HG03520 (cell line): ENCODE measurements at regions not wholly inside any gene's neighbourhood (a gene's known extent, or its start where the extent isn't known, plus 50 kb on each side); places are given as distances from the start of the nearest gene placed in this dataset.
"Not testable (repeated sequence)": the region's sequence is repeated elsewhere in the genome, so short reads cannot be mapped to it uniquely, and the experiment has no call there.

ENCODE experiments used
- ATAC-seq: cut with Tn5 transposase; IDR thresholded peaks from one replicate; pipeline ENCODE4 v1.9.1; 2021; ENCODE audit warnings: mild to moderate bottlenecking, moderate library complexity; ENCODE audit not compliant: unreplicated experiment

DNA sequence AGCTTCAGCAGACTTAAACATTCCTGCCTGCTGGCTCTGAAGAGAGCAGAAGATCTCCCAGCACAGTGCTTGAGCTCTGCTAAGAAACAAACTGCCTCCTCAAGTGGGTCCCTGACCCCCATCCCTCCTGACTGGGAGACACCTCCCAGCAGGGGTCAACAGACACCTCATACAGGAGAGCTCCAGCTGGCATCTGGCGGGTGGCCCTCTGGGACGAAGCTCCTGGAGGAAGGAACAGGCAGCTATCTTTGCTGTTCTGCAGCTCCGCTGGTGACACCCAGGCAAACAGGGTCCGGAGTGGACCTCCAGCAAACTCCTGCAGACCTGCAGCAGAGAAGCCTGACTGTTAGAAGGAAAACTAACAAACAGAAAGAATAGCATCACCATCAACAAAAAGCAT lies 139.3 kb downstream of the ATXN7L3B start:
- not testable (repeated sequence) for ATAC-seq

DNA sequence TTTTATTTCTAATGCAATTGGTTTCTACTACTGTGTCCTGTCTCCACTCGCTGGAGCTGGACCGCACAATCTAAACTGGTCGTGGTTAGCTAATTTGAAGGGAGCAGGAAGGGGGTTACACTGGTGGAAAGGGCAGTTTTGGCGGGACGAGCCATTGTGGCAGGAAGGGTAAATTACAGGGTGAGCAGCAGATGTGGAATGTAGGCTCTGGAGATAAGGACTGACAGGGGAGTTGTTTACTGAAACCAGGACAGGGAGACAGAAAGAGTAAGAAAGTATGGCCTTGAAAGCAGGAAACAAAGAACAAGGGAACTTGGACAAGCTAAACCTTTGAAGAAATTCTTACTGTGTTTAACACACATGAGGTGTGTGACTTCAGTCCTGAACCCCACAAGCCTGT lies 147.8 kb downstream of the ATXN7L3B start:
- no peak for ATAC-seq

DNA sequence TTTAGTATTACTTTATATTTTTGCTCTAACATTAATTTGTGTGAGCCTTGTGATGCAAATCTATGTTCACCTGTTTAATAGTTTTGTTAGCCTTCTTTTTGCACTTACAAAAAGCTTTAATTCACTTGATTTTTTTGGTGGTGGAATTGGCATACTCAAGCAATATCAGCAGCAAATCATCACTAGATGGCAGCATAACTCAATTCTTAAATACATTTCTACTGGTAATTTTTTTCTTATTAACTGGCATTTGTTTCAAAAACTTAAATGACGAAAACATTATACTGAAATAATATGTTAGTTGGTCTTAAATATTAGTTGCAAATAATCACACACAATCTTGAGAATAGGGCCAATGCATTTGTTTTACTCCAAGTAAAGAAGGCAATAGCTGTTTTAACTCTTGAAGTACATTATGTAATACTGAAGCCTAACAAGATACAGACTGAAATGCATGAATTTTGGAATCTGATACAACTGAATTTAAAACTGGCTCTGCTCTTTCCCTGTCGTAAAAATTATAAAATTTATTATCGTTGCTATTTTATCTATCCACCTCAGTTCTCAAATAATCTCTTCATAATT lies 151.5 kb downstream of the ATXN7L3B start:
- ATAC-seq: no peak

DNA sequence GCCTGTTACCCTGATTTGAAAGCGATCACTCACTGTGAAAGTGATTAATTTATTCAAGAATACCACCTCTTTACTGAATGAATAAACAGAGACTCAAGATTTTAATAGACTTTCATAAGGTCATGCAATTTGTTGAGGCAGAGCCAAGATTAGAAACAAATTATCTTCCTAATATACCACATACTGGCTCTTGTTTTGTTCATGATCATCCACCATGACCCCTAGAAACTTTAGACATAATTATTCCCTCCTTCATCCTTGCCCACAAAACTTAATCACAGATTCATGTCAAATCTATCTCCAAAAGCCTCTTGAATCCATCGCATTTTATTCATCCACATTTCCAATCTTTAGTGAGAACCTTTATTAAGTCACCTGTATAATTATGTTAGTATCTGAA lies 152.3 kb downstream of the ATXN7L3B start:
- no peak for ATAC-seq

DNA sequence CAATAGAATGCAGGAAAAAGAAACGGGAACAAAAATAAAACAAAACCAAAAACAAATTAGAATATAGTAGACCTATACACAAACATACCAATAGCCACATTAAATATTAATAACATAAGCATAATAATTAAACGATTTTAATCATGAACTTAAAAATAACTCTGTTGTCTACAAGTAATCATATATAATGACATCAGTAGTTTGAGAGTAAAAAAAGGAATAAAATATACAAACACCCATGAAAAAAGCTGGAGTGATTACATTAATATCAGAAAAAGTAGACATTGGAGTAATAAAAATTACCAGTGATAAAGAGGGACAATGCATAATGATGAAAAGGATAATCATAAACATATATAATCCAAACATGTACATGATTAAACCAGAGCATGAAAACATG lies 181.8 kb downstream of the ATXN7L3B start:
- no peak for ATAC-seq

DNA sequence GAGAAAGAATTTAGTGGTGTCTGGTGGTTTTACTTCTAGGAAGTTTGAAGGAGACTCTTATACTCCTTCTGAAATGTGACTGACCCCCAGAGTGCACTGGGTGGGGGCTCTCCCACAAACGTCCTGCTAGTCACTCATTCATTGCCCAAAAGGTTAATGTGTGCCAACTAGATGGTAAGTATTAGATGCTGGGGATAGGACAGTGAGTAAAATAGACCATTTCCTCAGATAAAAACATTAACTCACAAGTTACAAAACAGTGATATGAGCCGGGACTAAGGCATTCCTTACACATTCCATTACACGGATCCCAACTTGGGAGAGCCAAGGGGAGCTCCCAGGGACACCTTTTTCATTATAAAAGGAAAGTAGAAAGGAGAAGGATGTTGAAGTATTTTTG lies 185.1 kb downstream of the ATXN7L3B start:
- no peak for ATAC-seq

DNA sequence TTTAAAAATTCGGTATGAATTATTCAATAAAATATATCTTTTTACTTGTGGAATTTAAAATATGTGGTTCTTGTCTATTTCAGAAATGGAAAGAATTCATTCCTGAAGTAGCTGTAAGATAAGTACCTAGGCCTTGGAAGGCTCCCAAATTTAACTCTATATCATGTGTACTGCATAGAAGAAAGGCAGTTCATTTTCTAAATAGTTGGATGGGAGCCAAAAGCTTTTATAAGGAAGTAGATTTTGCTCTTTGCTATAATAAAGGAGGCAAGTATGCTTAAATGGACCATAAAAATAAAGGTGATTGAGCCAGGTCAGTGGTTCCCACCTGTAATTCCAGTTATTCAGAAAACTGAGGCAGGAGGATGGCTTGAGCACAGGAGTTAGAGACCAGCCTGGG lies 187.5 kb downstream of the ATXN7L3B start:
- ATAC-seq: no peak

DNA sequence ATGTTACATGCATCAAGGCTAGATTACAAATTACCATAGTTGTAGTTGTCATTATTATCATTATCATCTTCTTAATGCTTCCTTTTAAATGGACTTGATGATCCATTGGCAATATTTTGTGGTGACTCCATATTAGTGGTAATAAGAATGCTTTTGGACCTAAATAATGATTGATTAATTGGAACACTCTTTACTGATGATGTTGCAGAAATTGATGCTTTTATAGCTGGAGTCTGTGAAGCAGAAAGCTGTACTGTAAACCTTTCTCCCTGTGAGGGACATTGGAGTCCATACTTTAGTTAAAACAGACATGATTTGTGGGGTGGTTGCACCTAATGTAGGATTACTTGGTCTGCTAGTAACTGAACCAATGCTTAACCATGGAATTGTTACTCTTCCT lies 190.4 kb downstream of the ATXN7L3B start:
- no peak for ATAC-seq

DNA sequence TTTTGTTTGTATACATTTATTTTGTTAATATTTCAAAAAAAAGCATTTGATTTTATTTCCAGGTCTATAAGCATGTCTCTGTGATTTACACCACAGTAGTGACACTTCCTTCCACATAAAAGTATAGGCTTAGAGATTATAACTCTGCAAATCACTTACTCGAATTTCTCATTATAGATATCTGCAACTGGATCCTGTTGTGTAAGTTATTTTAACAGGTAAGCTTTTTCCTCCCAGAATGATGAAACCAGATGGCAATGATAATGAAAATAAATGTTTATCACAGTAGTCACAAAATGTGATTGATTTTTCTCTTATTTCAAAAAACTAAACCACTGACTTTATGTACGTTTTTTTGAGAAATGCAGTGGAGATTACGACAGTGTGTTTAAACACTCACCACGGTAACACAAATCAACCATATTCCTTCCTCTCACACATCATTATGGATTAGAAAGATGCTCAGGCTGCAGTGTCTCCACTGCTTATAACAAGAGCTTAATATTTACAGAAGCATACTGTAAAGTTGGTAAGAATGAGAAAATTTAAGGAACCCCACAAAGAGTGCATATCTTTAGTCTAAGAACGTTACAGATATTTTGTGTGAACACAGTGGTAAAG lies 194.6 kb downstream of the ATXN7L3B start:
- no peak for ATAC-seq

DNA sequence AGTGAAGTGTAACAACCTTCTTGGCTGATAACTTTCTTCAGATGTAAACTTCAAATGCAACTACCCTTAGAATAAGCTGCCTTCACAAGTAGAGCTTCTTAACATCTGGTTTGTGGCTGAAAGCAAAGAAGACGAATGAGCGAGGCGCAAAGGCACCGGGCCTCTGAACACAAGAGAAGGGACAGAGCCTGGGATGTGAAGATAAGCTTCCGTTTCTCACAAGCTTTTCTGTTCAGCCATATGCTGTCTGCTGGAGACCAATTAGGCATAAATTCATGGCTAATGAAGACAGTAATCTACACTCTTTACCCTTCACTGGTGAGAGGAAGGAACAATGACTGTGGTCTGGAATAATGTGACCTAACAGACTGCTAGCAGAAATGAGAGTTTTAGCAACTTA lies 195.2 kb downstream of the ATXN7L3B start:
- ATAC-seq: no peak

DNA sequence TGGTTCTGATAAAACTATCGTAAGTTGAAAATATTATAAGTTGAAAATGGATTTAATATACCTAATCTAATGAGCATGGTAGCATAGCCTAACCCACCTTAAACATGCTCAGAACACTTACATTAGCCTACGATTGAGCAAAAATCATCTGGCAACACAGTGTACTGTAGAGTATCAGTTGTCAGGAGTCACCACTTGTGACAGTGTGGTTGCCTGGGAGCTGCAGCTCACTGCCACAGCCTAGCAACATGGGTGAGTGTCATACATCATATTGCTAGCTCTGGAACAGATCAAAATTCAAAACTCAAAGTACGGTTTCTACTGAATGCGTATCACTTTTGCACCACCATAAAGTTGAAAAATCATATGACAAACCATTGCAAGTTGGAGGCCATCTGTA lies 203.5 kb downstream of the ATXN7L3B start:
- ATAC-seq: no peak

DNA sequence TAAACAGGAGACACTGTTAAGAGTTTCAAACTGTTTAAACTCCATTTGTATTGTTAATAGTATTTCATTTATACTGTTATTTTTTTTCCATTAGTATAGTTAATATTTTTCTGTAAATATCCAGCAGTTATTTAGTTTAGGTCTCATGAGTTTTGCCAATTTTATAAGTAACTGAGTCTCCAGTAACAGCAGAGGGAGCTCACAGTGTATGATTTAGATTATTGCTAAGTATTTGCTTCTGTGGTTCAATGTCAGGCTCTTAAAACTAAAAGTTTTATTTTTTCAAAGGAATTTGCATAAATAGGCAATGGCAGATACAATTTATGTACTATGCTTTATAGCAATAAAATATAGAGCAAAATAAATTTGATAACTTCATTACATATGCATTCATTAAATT lies 209.7 kb downstream of the ATXN7L3B start:
- no peak for ATAC-seq

DNA sequence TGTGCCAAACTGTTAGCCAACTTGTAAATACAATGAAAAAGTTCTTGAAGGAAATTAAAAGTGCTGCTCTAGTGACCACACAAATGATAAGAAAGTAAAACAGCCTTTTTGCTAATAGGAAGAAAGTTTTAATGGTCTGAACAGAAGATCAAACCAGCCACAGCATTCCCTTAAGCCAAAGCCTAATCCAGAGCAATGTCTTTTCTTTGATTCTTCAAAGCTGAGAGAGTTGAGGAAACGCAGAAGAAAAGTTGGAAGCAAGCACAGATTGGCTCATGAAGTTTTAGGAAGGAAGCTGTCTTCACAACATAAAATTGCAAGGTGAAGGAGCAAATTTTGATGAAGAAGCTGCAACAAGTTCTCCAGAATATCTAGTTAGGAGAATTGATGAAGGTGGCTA lies 213.8 kb downstream of the ATXN7L3B start:
- ATAC-seq: no peak

DNA sequence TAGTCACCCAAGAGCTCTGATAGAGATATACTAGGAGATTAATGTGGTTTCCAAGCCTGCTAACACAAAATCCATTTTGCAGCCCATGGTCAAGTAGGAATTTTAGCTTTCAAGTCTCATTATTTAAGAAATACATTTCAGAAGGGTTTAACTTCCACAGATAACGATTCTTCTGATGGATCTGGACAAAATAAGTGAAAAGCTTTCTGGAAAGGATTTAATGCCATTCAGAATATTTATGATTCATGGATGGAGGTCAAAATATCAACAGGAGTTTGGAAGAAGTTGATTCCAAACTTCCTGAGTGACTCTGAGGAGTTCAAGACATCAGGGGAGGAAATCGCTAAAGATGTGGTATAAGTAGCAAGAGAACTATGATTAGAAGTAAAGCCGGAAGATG lies 214.6 kb downstream of the ATXN7L3B start:
- no peak for ATAC-seq

DNA sequence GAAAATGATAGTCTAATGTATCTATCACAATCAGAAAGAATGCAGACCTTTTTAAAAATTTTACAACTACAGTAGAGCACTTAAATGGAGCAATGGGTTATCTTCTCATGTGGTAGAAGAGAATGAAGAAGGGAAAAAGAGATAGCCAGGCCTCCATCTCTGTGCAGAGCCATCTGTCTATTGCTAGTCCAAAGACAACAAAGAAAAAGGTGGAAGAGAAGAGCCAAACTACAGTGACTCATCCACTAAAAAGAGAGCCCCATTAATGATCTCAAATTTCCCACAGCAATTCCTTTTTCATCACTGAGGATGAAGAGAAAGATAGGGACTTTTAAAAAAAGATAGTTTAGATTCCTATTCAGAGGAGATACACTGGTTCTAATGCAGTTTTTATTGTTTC lies 232.9 kb downstream of the ATXN7L3B start:
- ATAC-seq: no peak

DNA sequence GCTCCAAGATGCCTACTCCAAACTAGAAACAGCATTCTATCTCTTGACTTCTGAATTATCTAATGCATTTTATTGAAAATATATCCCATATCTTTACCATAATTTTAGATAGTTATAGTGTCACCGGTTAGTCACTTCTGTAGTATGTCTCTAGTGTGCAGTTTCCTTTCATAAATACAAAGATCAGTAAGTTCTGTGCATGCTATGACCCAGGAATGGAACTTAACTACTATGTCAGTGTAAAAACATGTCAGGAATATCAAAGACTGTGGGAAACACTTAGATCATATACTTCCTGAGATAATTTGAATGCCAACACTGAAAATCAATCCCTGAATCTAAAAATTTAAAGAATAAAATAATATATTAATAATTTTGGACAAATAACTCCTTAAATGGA lies 237.6 kb downstream of the ATXN7L3B start:
- ATAC-seq: no peak

DNA sequence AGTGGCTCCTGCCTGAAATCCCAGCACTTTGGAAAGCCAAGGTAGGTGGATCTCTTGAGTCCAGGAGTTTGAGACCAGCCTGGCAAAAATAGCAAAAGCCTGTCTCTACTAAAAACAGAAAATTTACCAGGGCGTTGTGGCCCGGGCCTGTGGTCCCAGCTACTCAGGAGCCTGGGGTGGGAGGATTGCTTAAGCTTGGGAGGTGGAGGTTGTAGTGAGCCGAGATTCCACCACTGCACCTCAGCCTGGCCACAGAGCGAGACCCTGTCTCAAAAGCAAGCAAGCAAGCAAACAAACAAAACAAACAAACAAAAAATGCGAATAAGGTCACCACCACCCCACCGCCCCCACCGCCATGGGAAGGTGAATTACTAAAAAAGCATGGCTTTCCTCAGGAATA lies 238.7 kb downstream of the ATXN7L3B start:
- no peak for ATAC-seq

DNA sequence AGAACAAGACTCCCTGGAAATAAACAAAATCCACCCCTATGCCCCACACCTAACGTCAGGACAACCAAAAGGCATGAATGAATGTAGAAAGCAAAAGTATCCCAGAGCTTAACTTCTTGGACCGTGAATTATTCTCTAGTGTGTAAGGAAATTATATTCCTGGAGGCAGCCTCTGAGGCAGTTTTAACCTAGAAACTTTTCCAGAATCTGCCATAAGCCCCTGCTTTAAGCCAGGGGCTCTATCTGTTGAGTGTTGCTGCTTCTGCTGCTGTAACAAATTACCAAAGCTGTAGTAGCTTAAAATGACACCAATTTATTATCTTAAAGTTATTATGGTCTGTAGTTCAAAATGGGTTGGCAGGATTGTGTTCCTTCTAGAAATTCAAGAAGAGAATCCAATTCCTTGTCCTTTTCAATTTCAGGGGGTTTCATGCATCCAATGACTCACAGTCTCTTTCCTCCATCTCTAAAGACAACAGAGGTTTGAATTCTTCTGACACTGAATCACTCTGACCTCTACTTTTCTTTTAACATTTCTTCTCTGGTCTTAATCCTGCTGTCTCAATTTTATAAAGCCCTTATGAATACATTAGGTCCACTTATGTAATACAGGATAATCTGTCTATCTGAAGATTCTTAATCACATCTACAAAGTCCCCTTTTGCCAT lies 242.7 kb downstream of the ATXN7L3B start:
- ATAC-seq: no peak

DNA sequence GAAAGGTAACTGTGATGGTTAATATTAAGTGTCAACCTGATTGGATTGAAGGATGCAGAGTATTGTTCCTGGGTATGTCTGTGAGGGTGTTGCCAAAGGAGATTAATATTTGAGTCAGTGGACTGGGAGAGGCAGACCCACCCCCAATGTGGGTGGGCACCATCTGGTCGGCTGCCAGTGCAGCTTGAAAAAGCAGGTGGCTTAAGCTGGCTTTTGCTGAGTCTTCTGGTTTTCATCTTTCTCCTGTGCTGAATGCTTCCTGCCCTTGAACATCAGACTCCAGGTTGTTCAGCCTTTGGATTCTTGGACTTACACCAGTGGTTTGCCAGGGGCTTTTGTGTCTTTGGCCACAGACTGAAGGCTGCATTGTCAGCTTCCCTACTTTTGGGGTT lies 243.2 kb downstream of the ATXN7L3B start:
- ATAC-seq: not testable (repeated sequence)

DNA sequence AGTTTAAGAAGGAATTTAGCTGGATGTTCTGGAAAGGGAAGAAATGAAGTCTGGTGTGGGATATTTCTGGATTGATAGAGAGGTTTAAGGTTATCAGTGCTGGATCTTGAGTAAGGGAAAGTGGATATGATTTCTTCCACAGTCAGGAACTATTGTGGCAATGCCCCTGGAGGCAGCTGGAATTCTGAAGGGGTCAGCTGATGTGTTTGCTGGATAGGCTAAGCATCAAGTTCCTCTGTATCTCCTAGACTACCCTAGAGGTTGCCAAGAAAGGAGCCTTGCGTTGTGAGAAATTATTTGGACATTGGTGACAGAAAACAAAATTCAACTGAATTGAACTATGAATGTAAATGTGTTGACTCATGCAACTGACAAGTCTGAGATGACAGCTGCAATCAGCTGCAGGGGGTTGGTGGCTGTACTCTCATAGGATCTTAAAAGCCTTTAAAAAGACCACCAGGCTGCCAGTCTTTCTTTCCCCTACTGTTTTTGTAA lies 244.4 kb downstream of the ATXN7L3B start:
- ATAC-seq: no peak

DNA sequence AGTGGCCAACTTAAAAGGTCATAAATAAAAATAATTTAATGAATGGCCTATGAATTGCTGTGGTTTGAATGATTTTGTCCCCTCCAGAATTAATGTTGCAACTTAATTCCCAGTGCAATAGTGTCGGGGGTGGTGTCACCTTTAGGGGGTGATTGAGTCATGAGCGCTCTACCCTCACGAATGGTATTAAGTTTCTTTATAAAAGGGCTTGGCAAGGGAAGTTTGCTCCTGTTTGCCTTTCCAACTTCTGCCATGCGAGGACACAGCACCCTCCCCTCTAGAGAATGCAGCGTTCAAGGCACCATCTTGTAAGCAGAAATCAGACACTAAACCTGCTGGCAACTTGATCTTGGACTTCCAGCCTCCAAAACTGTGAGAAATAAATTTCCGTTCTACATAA lies 253.3 kb downstream of the ATXN7L3B start:
- ATAC-seq: no peak

DNA sequence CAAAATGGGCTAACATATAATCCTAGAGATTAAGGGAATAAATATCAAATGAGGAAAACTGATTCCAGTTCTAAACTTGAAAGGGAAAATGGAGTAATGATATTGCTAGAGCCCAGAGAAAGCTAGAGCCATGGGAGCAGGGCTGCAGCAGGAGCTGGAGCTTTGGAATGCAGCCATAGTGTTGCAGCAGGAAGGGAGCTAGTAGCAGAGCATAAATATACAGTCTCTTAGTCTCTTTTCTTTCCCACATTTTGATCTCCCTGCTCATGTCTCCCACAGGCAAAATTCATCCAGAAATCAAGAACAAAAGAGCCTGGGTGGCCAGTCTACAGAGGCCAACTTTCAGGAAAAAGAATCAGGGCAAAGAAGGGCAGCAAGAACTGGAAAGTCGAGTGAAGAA lies 253.7 kb downstream of the ATXN7L3B start:
- no peak for ATAC-seq

DNA sequence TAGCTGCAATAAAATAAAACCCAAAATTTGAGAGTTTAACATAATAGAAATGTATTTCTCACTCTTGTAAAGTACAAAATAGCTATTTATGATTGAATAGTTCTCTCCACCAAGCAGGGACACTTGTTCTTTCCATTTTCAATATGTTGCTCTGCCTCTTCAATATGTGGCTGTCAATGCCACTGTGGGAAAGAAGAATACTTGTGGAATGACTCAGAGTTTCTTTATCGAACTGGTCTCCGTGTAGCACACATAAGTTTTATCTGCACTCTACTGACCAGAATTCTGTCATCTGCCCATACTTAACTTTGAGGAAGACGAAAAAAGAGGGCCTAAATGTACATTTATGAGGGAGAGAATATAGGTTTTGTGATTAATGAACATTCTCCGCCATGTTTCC lies 256.9 kb downstream of the ATXN7L3B start:
- ATAC-seq: no peak
